ENCODE measurements at regions not wholly inside any gene's neighbourhood (a gene's known extent, or its start where the extent isn't known, plus 50 kb on each side); places are given as distances from the start of the nearest gene placed in this dataset.

DNA sequence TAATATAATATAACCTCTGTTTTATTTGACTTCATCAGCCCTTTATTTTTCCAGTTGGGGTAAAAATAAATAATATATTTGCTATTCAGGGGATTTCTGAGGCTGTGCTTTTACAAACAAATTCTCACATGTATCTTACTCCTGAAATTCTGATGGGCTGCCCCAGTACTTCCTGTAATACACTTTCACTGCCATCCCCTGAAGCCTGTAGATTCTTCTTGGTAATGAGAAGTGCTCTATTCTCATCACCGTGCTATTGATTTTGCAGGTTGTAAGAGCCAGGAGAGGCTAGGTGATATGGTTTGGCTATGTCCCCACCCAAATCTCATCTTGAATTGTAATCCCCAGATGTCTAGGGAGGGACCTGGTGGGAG, 91.9 kb upstream of the CEP78 start:
- no peak for TF ChIP-seq EZH2phosphoT487 (IDR thresholded peaks at IDR 0.05; ENCODE audit: insufficient read depth, low read depth)
- TF ChIP-seq EZH2 (IDR thresholded peaks at IDR 0.05; ENCODE audit: insufficient read depth, poor library complexity, severe bottlenecking): no peak

All from GM23248 (cell line).